ENCODE measurements at regions not wholly inside any gene's neighbourhood (a gene's known extent, or its start where the extent isn't known, plus 50 kb on each side); places are given as distances from the start of the nearest gene placed in this dataset.

DNA sequence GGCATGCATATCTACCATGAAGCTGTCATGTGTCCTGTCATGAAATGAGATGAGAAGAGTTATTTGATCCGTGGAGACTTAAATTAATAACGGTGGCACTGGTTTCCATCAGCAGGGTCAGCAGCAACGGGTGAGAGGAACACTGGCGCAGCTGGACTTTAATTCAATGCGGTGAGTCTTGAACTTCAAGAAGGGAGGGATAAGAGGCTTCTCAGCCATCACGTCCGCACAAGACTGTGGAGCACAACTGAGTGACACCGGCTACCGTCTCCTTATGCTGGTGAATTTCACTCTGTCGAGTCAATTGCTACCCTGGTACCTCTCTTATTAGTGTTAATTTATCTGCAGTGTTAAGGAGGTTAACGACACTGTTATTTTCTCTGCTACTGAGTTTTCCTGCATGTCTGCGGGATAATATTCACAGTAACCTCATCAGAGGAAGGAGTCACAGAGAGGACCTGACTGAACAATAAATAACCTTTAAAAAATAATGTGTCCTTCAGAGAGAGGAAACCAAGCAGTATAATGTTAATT is 236.8 kb downstream of the EPHA4 start:
- H3K4me3 ChIP-seq (replicated peaks; ENCODE audit: low read depth, low read length) = no peak overlapping the region
- TF ChIP-seq, protein P1, sequence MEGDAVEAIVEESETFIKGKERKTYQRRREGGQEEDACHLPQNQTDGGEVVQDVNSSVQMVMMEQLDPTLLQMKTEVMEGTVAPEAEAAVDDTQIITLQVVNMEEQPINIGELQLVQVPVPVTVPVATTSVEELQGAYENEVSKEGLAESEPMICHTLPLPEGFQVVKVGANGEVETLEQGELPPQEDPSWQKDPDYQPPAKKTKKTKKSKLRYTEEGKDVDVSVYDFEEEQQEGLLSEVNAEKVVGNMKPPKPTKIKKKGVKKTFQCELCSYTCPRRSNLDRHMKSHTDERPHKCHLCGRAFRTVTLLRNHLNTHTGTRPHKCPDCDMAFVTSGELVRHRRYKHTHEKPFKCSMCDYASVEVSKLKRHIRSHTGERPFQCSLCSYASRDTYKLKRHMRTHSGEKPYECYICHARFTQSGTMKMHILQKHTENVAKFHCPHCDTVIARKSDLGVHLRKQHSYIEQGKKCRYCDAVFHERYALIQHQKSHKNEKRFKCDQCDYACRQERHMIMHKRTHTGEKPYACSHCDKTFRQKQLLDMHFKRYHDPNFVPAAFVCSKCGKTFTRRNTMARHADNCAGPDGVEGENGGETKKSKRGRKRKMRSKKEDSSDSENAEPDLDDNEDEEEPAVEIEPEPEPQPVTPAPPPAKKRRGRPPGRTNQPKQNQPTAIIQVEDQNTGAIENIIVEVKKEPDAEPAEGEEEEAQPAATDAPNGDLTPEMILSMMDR (IDR thresholded peaks at IDR 0.05; ENCODE audit: low read depth, low read length, missing control alignments) = no peak
- DNase-seq (ENCODE audit: extremely low read depth, low read depth) = no peak

DNA sequence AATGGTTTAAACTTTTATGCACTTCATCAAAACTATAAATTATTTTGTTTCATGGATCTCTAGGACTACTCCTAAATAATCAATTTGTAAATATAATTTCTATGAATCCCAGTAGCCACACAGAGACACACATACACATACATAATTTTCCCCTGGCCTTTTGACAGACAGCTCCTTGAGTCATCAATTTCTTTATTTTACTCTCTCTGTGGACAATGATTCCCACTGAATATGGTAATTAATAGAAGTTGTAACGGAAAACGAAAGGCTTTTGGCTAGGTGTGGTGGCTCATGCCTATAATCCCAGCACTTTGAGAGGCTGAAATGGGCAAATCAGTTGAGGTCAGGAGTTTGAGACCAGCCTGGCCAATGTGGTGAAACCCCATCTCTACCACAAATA is 235.1 kb downstream of the EPHA4 start:
- no peak overlapping the region for H3K4me3 ChIP-seq (replicated peaks; ENCODE audit: low read depth, low read length)
- no peak for DNase-seq (ENCODE audit: extremely low read depth, low read depth)
- TF ChIP-seq, protein P1 (IDR thresholded peaks at IDR 0.05; ENCODE audit: low read depth, low read length, missing control alignments) = no peak

DNA sequence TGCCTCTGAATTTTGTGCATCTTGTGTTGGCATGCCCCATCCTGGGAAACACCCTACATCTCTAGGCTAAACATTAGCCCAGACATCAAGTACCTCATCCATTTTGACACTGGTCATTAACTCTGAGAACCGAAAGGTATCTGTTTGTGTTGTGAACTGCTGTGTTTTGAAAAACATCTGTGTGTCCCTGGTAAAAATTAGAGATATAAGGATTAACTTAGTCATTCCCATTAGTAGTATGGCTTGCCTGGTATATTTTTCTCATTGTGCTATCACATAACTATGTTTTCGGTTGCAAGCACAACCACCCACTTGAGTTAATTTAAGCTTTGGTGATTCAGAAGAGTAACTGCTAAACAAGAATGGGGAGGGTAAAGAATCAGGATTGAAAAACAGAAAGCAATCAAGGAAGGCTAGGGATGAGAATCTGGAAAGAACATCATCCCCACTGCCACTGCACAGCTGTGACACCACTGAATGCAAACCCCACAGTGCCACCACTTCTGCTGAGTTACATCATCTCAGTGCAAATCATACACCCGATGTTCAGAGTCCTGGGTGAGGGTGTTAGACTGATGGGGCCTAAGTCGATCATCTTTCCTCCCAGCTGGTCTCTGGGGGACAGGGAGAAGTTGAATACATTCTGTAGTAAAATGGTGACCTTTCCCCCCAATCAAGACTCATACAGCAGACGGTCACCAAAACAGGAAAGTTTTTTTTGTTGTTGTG is 234.0 kb downstream of the EPHA4 start:
- TF ChIP-seq, protein P1 (IDR thresholded peaks at IDR 0.05; ENCODE audit: low read depth, low read length, missing control alignments) = no peak
- no peak for DNase-seq (ENCODE audit: extremely low read depth, low read depth)
- no peak overlapping the region for H3K4me3 ChIP-seq (replicated peaks; ENCODE audit: low read depth, low read length)

DNA sequence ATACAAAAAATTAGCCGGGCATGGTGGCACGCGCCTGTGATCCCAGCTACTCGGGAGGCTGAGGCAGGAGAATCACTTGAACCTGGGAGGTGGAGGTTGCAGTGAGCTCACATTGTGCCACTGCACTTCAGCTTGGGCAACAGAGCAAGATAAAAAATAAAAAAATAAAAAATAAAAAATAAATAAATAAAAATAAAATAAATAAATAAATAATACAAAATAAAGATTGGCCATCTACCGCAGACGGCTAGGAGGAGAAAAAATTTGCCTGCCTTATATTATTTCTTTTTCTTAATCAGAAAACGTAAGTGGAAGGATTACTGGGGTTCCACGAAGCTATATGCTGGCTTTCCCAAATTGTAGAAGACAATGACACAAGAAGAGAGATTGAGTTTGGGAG is 229.7 kb downstream of the EPHA4 start:
- no peak for DNase-seq (ENCODE audit: extremely low read depth, low read depth)
- H3K4me3 ChIP-seq (replicated peaks; ENCODE audit: low read depth, low read length) = no peak overlapping the region
- TF ChIP-seq, protein P1 (IDR thresholded peaks at IDR 0.05; ENCODE audit: low read depth, low read length, missing control alignments) = no peak

DNA sequence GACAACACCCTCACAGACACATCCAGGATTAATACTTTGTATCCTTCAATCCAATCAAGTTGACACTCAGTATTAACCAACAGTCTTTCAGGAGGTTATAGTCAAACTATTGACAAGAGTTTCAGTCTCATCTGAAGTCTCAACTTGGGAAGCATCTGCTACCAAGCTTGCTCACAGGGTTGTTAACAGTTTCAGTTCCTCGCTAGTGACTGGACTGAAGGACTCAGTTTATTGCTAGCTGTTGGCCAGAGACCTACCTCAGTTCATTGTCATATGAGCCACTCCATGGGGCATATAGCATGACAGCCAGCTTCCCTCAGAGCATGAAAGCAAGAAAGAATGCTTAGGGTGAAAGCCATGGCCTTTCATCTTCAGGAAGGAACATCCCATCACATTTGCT is 228.6 kb downstream of the EPHA4 start:
- TF ChIP-seq, protein P1 (IDR thresholded peaks at IDR 0.05; ENCODE audit: low read depth, low read length, missing control alignments) = no peak
- H3K4me3 ChIP-seq (replicated peaks; ENCODE audit: low read depth, low read length) = no peak overlapping the region
- DNase-seq (ENCODE audit: extremely low read depth, low read depth) = no peak

DNA sequence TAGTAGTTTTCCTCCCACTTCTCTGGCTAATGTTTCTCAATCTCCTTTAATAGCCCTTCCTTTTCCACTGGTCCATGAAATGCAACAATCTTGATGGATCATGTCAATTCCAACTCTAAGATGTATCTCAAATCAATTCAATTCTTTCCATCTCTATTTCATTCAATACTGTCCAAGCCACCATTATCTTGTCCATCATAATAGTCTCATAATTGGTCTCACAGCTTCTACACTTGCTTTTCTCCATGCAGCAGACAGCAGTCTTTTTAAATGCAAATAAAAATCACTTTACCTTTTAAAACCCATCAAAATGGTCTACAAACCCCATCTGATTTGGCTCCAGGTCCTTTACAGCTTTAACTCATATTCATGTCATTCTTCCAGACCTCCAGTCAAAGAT is 226.6 kb downstream of the EPHA4 start:
- H3K4me3 ChIP-seq (replicated peaks; ENCODE audit: low read depth, low read length) = no peak overlapping the region
- TF ChIP-seq, protein P1 (IDR thresholded peaks at IDR 0.05; ENCODE audit: low read depth, low read length, missing control alignments) = no peak
- no peak for DNase-seq (ENCODE audit: extremely low read depth, low read depth)

Measured in HFF-Myc (cell line).